Chondrocyte (in vitro differentiated cells): ENCODE measurements at regions not wholly inside any gene's neighbourhood (a gene's known extent, or its start where the extent isn't known, plus 50 kb on each side); places are given as distances from the start of the nearest gene placed in this dataset.

Experiments
- DNase-seq: peaks from one replicate; pipeline ENCODE4 v3.0.0; 2021; ENCODE audit warnings: mixed read lengths, low spot score
- H3K27ac Mint-ChIP-seq: one replicate; pipeline ENCODE4 v1.8.0; 2021; ENCODE audit warnings: mild to moderate bottlenecking, moderate library complexity, mixed read lengths; ENCODE audit not compliant: unreplicated experiment
- H3K27me3 Mint-ChIP-seq: 2 replicates; pipeline ENCODE4 v1.8.0; 2021; ENCODE audit warnings: low read depth, mixed read lengths
- H3K36me3 Mint-ChIP-seq: 2 replicates; pipeline ENCODE4 v1.8.0; 2021; ENCODE audit warnings: low read depth, mixed read lengths
- H3K4me1 Mint-ChIP-seq: 2 replicates; pipeline ENCODE4 v1.8.0; 2021; ENCODE audit warnings: low read depth, mild to moderate bottlenecking, mixed read lengths
- H3K4me3 Mint-ChIP-seq: one replicate; pipeline ENCODE4 v1.8.0; 2021; ENCODE audit warnings: mild to moderate bottlenecking, moderate library complexity, mixed read lengths; ENCODE audit not compliant: unreplicated experiment
- H3K9me3 Mint-ChIP-seq: 2 replicates; pipeline ENCODE4 v1.8.0; 2021; ENCODE audit warnings: low read depth, mixed read lengths
- TF ChIP-seq, protein P1 (sequence below): fragments of 200-600 bp; sonication (generic); IDR thresholded peaks from 2 replicates; pipeline ENCODE4 v1.5.0; 2021; ENCODE audit warnings: antibody characterized with exemption, mild to moderate bottlenecking, moderate library complexity

- no peaks in the 10 kb centered on the region for H3K36me3 Mint-ChIP-seq
- no peak for DNase-seq
- no peak overlapping the region for H3K4me3 Mint-ChIP-seq
- H3K4me1 Mint-ChIP-seq = no peaks in the 10 kb centered on the region
- TF ChIP-seq, protein P1, sequence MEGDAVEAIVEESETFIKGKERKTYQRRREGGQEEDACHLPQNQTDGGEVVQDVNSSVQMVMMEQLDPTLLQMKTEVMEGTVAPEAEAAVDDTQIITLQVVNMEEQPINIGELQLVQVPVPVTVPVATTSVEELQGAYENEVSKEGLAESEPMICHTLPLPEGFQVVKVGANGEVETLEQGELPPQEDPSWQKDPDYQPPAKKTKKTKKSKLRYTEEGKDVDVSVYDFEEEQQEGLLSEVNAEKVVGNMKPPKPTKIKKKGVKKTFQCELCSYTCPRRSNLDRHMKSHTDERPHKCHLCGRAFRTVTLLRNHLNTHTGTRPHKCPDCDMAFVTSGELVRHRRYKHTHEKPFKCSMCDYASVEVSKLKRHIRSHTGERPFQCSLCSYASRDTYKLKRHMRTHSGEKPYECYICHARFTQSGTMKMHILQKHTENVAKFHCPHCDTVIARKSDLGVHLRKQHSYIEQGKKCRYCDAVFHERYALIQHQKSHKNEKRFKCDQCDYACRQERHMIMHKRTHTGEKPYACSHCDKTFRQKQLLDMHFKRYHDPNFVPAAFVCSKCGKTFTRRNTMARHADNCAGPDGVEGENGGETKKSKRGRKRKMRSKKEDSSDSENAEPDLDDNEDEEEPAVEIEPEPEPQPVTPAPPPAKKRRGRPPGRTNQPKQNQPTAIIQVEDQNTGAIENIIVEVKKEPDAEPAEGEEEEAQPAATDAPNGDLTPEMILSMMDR = no peak
- H3K27ac Mint-ChIP-seq = no peak overlapping the region
- peaks cover 9% of the 10 kb centered on the region for H3K9me3 Mint-ChIP-seq
- H3K27me3 Mint-ChIP-seq = peaks cover 38% of the 10 kb centered on the region
Observed at GRCh38 chr1:42096554-42096953, 56.7 kb upstream of the GUCA2B start.

DNA sequence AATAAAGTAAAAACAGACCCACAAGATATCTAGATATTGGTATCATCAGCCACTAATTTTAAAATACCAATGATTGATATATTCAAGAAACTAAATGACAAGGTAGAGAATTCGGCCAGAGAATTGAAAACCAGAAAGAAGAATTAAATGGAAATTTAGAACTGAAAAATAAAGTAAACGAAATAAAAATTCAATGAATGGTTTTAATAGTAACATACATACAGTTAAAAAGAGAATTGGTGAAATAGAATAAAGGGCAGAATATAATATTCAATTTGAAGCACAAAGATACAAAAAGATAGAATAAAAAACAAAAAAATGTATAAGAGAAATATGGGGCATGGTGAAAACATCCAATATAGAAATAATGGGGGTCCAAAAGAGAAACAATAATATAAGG, 64.0 kb upstream of the GUCA2B start:
- DNase-seq = no peak
- H3K4me3 Mint-ChIP-seq = no peak overlapping the region
- H3K9me3 Mint-ChIP-seq = peaks cover 27% of the 10 kb centered on the region
- H3K36me3 Mint-ChIP-seq = peaks cover 6% of the 10 kb centered on the region
- H3K4me1 Mint-ChIP-seq = no peaks in the 10 kb centered on the region
- TF ChIP-seq, protein P1 = no peak
- H3K27ac Mint-ChIP-seq = no peak overlapping the region
- H3K27me3 Mint-ChIP-seq = peaks cover 25% of the 10 kb centered on the region

DNA sequence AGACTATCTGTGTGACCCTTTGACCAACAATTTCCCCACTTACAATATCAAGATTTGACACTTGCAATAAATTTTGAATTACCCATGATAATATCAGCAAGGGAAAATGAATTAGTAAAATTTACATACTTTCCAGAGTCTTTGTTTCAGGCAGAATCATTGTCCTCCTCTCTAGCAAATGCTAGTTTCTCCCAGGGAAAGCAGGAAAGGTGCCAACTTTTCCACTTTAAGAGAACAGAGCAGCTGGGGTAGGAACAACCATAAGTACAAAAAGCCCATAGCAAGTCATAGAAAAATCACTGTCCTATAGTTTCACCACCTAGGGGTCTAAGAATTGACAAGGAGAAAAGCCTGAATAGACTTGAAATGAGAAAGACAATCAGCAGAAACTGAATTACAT, 67.1 kb upstream of the GUCA2B start:
- no peaks in the 10 kb centered on the region for H3K4me1 Mint-ChIP-seq
- H3K27me3 Mint-ChIP-seq = peaks cover 32% of the 10 kb centered on the region
- TF ChIP-seq, protein P1 = no peak
- peaks cover 24% of the 10 kb centered on the region for H3K9me3 Mint-ChIP-seq
- H3K4me3 Mint-ChIP-seq = no peak overlapping the region
- no peak for DNase-seq
- H3K27ac Mint-ChIP-seq = no peak overlapping the region
- H3K36me3 Mint-ChIP-seq = peaks cover 6% of the 10 kb centered on the region

GRCh38 chr1:42085596-42085995, 67.6 kb upstream of the GUCA2B start:
- TF ChIP-seq, protein P1 = no peak
- Mint-ChIP-seq H3K27ac (no peak overlapping the region), H3K27me3 (peaks cover 30% of the 10 kb centered on the region), H3K9me3 (peaks cover 24% of the 10 kb centered on the region), H3K4me1 (no peaks in the 10 kb centered on the region), H3K36me3 (peaks cover 6% of the 10 kb centered on the region), H3K4me3 (no peak overlapping the region)
- DNase-seq = no peak

DNA sequence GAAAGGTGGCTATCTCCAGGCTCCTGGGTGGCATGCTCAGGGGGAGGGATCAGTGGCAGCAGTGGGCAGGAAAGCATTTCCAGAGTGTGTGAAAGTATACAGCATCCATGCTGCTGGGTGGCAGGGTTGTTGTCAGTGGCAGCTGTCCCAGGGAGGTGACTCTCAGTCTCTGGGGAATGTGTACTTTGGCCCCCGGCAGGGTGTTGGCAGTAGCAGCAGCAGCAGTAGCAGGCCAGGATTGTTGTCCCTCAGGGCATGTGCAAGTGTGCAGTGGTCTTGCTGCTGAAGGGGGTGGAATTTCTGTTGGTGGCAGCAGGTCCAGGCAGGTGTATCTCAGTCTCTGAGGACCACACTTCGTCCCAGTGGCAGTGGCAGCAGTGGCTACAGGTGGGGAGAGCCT, 71.7 kb upstream of the GUCA2B start:
- H3K4me3 Mint-ChIP-seq = no peak overlapping the region
- H3K36me3 Mint-ChIP-seq = peaks cover 1% of the 10 kb centered on the region
- TF ChIP-seq, protein P1 = no peak
- no peak for DNase-seq
- H3K9me3 Mint-ChIP-seq = peaks cover 15% of the 10 kb centered on the region
- no peak overlapping the region for H3K27ac Mint-ChIP-seq
- no peaks in the 10 kb centered on the region for H3K4me1 Mint-ChIP-seq
- H3K27me3 Mint-ChIP-seq = peaks cover 32% of the 10 kb centered on the region
